ENCODE measurements at regions not wholly inside any gene's neighbourhood (a gene's known extent, or its start where the extent isn't known, plus 50 kb on each side); places are given as distances from the start of the nearest gene placed in this dataset.

GRCh38 chr9:28064241-28064815, 491.0 kb upstream of the C9orf72 start:
- no peaks in the 10 kb centered on the region for H3K9me3 Mint-ChIP-seq
- no peak for ATAC-seq
- H3K27me3 Mint-ChIP-seq, result no peaks in the 10 kb centered on the region
- DNase-seq (ENCODE audit: low spot score), result no peak
- no peaks in the 10 kb centered on the region for H3K36me3 Mint-ChIP-seq
- no peaks in the 10 kb centered on the region for H3K4me1 Mint-ChIP-seq (ENCODE audit: low read depth in 2 of 2)
- H3K4me3 Mint-ChIP-seq, result no peak overlapping the region
- H3K27ac Mint-ChIP-seq, result no peak overlapping the region

DNA sequence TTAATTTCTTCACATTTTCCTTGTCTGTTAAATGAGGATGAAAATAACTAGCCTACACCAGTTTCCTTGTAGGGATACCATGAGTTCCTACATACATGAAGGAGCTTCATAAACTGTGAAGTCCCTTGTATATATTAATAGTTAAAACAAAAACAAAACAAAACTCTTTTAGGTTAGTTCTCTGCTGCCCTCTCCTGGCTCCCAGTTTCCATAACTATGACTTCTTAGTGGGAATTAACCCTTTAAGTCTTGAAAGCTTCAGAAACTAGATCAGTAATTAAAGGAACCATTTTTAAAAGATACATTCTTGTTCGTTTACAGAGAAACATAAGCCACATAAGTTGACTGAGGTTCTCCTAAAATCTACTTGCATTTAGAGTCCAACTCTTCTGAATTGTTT, 500.0 kb upstream of the C9orf72 start:
- peaks cover 2% of the 10 kb centered on the region for H3K9me3 Mint-ChIP-seq
- H3K36me3 Mint-ChIP-seq, result no peaks in the 10 kb centered on the region
- H3K27me3 Mint-ChIP-seq, result no peaks in the 10 kb centered on the region
- ATAC-seq (no peak), DNase-seq (ENCODE audit: low spot score) (no peak)
- no peak overlapping the region for H3K4me3 Mint-ChIP-seq
- H3K27ac Mint-ChIP-seq, result no peak overlapping the region
- H3K4me1 Mint-ChIP-seq (ENCODE audit: low read depth in 2 of 2), result no peaks in the 10 kb centered on the region

DNA sequence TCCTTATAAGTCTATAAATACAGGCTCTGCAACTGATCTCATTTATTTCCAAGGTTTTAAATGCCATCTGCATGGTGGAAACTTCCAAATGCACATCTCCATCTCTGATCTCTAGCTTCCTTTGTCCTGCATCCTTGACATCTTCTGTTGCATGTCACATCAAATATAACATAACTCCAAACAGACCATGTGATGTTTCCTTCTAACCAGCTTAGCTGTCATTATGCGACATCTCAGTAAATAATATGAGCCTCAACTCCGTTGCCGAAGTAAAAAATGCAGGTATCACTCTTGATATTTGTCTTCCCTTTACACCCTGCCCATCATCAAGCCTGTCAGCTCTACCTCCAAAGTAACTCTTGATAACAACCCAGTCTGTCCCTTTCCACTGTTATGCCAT, 506.4 kb upstream of the C9orf72 start:
- no peak overlapping the region for H3K27ac Mint-ChIP-seq
- no peaks in the 10 kb centered on the region for H3K4me1 Mint-ChIP-seq (ENCODE audit: low read depth in 2 of 2)
- no peak for ATAC-seq
- DNase-seq (ENCODE audit: low spot score), result no peak
- H3K36me3 Mint-ChIP-seq, result peaks cover 12% of the 10 kb centered on the region
- no peak overlapping the region for H3K4me3 Mint-ChIP-seq
- no peaks in the 10 kb centered on the region for H3K27me3 Mint-ChIP-seq
- peaks cover 7% of the 10 kb centered on the region for H3K9me3 Mint-ChIP-seq

DNA sequence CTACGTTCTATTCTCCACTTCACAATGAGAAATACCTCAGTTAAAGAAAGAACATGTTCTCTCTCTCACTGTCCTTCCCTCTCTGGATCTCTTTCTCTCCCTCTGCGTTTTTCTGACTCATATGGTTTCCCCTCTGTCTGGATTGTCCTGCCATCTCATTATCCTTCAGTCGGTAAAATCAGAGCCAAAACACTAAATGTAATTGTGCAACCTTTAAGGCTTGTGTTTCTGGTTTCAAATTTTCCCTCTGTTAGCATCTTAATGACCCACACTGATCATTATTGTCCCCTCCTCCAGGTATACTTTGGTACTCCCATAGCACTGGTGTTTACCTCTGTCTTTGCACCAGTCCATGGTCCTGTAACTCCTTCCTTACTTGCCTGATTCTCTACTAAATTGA, 509.4 kb upstream of the C9orf72 start:
- Mint-ChIP-seq H3K4me1 (ENCODE audit: low read depth in 2 of 2) (no peaks in the 10 kb centered on the region), H3K36me3 (peaks cover 12% of the 10 kb centered on the region), H3K27me3 (no peaks in the 10 kb centered on the region), H3K27ac (no peak overlapping the region), H3K9me3 (peaks cover 4% of the 10 kb centered on the region), H3K4me3 (no peak overlapping the region)
- ATAC-seq (no peak), DNase-seq (ENCODE audit: low spot score) (no peak)

DNA sequence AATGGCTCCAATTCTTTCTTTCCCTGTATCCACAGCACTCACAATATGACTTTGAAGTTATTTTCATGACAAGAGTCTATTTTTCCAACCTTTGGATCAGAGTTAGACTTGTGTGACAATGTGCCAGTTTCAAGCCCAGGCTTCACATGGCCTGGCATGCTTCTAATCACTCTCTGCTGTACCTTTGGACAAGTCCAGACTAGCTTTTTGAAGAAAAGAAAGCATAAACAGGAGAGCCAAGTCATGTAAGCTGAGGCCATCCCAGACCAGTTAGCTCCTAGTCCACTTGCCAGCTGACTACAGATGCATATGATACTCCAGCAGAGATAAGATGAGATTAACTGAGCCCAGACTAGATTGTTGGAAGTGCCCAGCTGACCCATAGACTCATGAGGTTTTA, 513.6 kb upstream of the C9orf72 start:
- no peaks in the 10 kb centered on the region for H3K36me3 Mint-ChIP-seq
- no peaks in the 10 kb centered on the region for H3K4me1 Mint-ChIP-seq (ENCODE audit: low read depth in 2 of 2)
- H3K27ac Mint-ChIP-seq, result no peak overlapping the region
- H3K9me3 Mint-ChIP-seq, result peaks cover 11% of the 10 kb centered on the region
- H3K27me3 Mint-ChIP-seq, result no peaks in the 10 kb centered on the region
- ATAC-seq (no peak), DNase-seq (ENCODE audit: low spot score) (no peak)
- no peak overlapping the region for H3K4me3 Mint-ChIP-seq

DNA sequence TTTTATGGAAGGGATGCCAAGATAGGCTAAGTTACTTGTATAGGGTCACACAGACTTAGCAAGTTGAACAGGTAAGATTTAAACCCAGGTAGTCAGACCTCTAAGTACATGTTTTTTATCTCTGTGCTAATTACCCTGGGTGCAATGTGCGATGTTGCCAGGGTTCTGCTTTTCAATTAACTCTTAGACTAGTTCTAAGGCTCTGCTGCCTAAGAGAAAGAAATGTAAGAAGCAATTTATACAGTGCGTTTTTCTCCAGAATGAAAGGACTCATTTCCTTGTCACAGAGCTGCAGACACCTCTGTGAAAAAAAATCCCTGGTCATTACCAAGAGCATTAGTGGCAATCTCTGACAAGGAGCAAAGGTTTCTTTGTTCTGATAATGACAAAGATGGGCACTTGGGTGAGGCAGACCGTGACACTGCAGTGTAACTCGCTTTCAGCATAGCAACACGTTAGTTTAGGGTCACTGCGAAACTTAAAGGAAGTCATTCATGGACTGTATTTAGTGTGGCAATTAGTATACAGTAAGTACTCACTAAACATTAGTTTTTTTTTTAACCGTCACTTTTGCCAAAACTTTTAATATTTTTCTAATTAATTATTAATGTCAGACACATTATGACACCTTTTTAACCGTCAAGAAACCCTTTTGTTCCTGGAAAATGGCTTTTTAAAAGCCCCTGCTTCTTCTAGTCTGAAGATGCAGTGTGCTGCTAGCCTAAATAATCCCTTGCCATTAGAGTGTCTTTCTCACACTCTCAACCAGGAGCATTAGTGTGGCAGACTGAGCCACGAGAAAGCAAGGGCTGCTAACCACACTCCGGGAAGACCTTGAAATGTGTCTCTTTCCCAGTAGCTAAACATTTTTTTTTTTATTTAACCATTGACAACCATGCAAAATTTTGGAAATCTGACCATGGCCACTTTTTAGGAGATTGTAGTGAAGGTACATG, 520.0 kb upstream of the C9orf72 start:
- Mint-ChIP-seq H3K27me3 (no peaks in the 10 kb centered on the region), H3K27ac (no peak overlapping the region), H3K36me3 (no peaks in the 10 kb centered on the region), H3K4me3 (no peak overlapping the region), H3K9me3 (peaks cover 11% of the 10 kb centered on the region), H3K4me1 (ENCODE audit: low read depth in 2 of 2) (no peaks in the 10 kb centered on the region)
- no peak for ATAC-seq
- DNase-seq (ENCODE audit: low spot score), result no peak

GRCh38 chr9:28101509-28101908, 528.2 kb upstream of the C9orf72 start:
- Mint-ChIP-seq H3K9me3 (peaks cover 3% of the 10 kb centered on the region), H3K36me3 (no peaks in the 10 kb centered on the region), H3K4me1 (ENCODE audit: low read depth in 2 of 2) (no peaks in the 10 kb centered on the region), H3K27ac (no peak overlapping the region), H3K27me3 (no peaks in the 10 kb centered on the region), H3K4me3 (no peak overlapping the region)
- DNase-seq (ENCODE audit: low spot score), result no peak
- ATAC-seq, result no peak

DNA sequence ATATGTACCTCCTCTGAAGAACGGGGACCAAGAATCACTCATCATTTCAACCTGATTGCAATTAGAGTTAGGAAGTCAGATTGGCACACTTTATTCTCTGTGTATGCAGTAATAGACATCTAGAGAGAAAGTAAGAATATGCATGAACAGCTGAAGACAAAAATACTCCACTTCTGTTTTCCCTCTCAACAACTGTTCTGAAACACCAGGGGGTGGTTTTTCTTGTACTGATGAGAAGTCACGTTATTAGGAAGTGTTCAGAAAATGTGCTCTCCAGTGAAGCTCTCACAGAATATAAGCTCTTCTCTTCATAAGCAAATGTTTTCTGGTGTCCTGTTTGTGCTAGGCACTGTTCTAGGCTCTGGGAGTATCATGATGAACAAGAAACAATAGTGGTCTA, 531.7 kb upstream of the C9orf72 start:
- peaks cover 14% of the 10 kb centered on the region for H3K9me3 Mint-ChIP-seq
- DNase-seq (ENCODE audit: low spot score), result no peak
- no peaks in the 10 kb centered on the region for H3K4me1 Mint-ChIP-seq (ENCODE audit: low read depth in 2 of 2)
- no peak for ATAC-seq
- no peak overlapping the region for H3K4me3 Mint-ChIP-seq
- H3K36me3 Mint-ChIP-seq, result no peaks in the 10 kb centered on the region
- no peaks in the 10 kb centered on the region for H3K27me3 Mint-ChIP-seq
- H3K27ac Mint-ChIP-seq, result no peak overlapping the region

DNA sequence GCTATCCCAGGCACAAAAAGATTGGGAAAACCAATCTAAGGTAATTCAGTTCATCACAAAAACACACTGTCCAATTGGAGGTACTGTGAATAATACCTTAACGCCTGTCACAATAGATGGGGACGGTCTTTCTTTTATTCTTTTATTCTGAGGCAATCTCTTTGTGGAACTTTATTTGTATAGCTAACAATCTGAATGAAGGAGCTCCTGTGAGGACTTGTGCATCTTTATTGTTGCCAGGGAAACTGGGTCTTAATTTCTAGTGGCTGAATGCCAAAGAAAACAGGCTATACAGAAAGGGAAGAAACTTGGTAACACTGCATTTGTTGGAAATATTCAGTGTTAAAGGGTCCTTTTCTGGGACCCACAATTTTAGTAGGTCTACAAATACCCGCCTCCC, 546.9 kb upstream of the C9orf72 start:
- H3K9me3 Mint-ChIP-seq, result no peaks in the 10 kb centered on the region
- no peak overlapping the region for H3K4me3 Mint-ChIP-seq
- H3K36me3 Mint-ChIP-seq, result no peaks in the 10 kb centered on the region

GRCh38 chr9:28120626-28121025, 547.3 kb upstream of the C9orf72 start:
- DNase-seq (ENCODE audit: low spot score), result no peak
- Mint-ChIP-seq H3K27me3 (no peaks in the 10 kb centered on the region), H3K27ac (no peak overlapping the region), H3K4me3 (no peak overlapping the region), H3K36me3 (no peaks in the 10 kb centered on the region), H3K9me3 (no peaks in the 10 kb centered on the region), H3K4me1 (ENCODE audit: low read depth in 2 of 2) (no peaks in the 10 kb centered on the region)
- ATAC-seq, result no peak

More for the DNA sequence above, 546.9 kb upstream of the C9orf72 start:
- H3K27ac Mint-ChIP-seq, result no peak overlapping the region
- H3K4me1 Mint-ChIP-seq (ENCODE audit: low read depth in 2 of 2), result no peaks in the 10 kb centered on the region
- no peak for ATAC-seq
- H3K27me3 Mint-ChIP-seq, result no peaks in the 10 kb centered on the region
- DNase-seq (ENCODE audit: low spot score), result no peak

- ATAC-seq (no peak), DNase-seq (ENCODE audit: low spot score) (no peak)
- Mint-ChIP-seq H3K27me3 (no peaks in the 10 kb centered on the region), H3K4me3 (no peak overlapping the region), H3K36me3 (no peaks in the 10 kb centered on the region), H3K4me1 (ENCODE audit: low read depth in 2 of 2) (no peaks in the 10 kb centered on the region), H3K9me3 (no peaks in the 10 kb centered on the region), H3K27ac (no peak overlapping the region)
These were observed 548.1 kb upstream of the C9orf72 start for GRCh38 chr9:28121366-28121765.

- no peak for DNase-seq (ENCODE audit: low spot score)
- Mint-ChIP-seq H3K4me1 (ENCODE audit: low read depth in 2 of 2) (no peaks in the 10 kb centered on the region), H3K27ac (no peak overlapping the region)
These were observed 551.6 kb upstream of the C9orf72 start for GRCh38 chr9:28124917-28125316.

DNA sequence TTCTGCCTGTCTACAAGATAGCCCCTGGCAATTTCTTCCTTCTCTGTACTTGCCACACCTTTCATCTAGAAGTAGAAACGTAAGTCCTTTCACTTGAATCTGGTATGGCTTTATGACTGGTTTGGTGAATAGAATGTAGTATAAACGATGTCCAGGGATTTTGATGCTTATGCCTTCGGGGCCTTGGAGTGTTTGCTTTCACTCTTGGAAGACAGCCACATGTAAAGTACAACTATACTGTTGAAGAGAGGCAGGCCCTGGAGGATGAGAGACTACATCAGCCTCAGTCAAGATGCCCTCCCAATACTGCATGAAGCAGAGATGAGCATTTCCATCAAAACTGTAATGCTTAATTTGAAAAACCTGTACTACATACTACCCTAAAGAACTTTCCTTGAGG, 553.8 kb upstream of the C9orf72 start:
- no peak overlapping the region for H3K27ac Mint-ChIP-seq
- no peaks in the 10 kb centered on the region for H3K27me3 Mint-ChIP-seq
- no peaks in the 10 kb centered on the region for H3K36me3 Mint-ChIP-seq
- no peaks in the 10 kb centered on the region for H3K4me1 Mint-ChIP-seq (ENCODE audit: low read depth in 2 of 2)
- H3K4me3 Mint-ChIP-seq, result no peak overlapping the region
- DNase-seq (ENCODE audit: low spot score) (no peak), ATAC-seq (no peak)
- no peaks in the 10 kb centered on the region for H3K9me3 Mint-ChIP-seq

More at GRCh38 chr9:28124917-28125316, 551.6 kb upstream of the C9orf72 start:
- no peaks in the 10 kb centered on the region for H3K27me3 Mint-ChIP-seq
- H3K4me3 Mint-ChIP-seq, result no peak overlapping the region
- ATAC-seq, result no peak
- H3K36me3 Mint-ChIP-seq, result no peaks in the 10 kb centered on the region
- no peaks in the 10 kb centered on the region for H3K9me3 Mint-ChIP-seq

GRCh38 chr9:28134446-28134976, 561.2 kb upstream of the C9orf72 start:
- Mint-ChIP-seq H3K27ac (no peak overlapping the region), H3K27me3 (no peaks in the 10 kb centered on the region), H3K4me1 (ENCODE audit: low read depth in 2 of 2) (no peaks in the 10 kb centered on the region), H3K4me3 (no peak overlapping the region), H3K9me3 (peaks cover 4% of the 10 kb centered on the region), H3K36me3 (no peaks in the 10 kb centered on the region)
- DNase-seq (ENCODE audit: low spot score) (no peak), ATAC-seq (no peak)

All from natural killer cell treated with Interleukin-12 subunit alpha and Interleukin-12 subunit beta and Interleukin-15 and Interleukin-18, amount 100 ng/mL, for 72 hours (primary cell).